Subcutaneous abdominal adipose tissue (tissue), 5 donors: ENCODE measurements at regions not wholly inside any gene's neighbourhood (a gene's known extent, or its start where the extent isn't known, plus 50 kb on each side); places are given as distances from the start of the nearest gene placed in this dataset.

Experiments used
- H3K27ac ChIP-seq: one replicate; pipeline ENCODE4 v1.7.0; 2013; ENCODE audit warnings: low read depth, mild to moderate bottlenecking, inconsistent platforms, low read length, moderate library complexity
- H3K27me3 ChIP-seq, 5 donors: one replicate each; pipeline ENCODE4 v1.7.0; 2013; ENCODE audit warnings: low read length in 5 of 5, inconsistent platforms in 1 of 5; ENCODE audit not compliant: control insufficient read depth in 5 of 5, insufficient read depth in 4 of 5
- H3K36me3 ChIP-seq, 5 donors: one replicate each; pipeline ENCODE4 v1.7.0; 2013; ENCODE audit warnings: low read length in 5 of 5; ENCODE audit not compliant: control insufficient read depth in 5 of 5, insufficient read depth in 5 of 5
- H3K4me1 ChIP-seq, 5 donors: one replicate each; pipeline ENCODE4 v1.7.0; 2013; ENCODE audit warnings: low read length in 5 of 5, mild to moderate bottlenecking in 3 of 5, moderate library complexity in 1 of 5; ENCODE audit not compliant: control insufficient read depth in 5 of 5, insufficient read depth in 5 of 5
- H3K4me3 ChIP-seq, 5 donors: one replicate each; pipeline ENCODE4 v1.7.0; 2013; ENCODE audit warnings: low read length in 5 of 5, low read depth in 1 of 5
- H3K9ac ChIP-seq, 5 donors: one replicate each; pipeline ENCODE4 v1.7.0; 2013; ENCODE audit warnings: low read length in 5 of 5, mild to moderate bottlenecking in 4 of 5, moderate library complexity in 3 of 5
- H3K9me3 ChIP-seq, 5 donors: one replicate each; pipeline ENCODE4 v1.7.0; 2013; ENCODE audit warnings: low read length in 5 of 5; ENCODE audit not compliant: control insufficient read depth in 5 of 5
- donor health status: healthy.
- donor health status: healthy.
- donor health status: healthy.
- donor health status: healthy.
- donor health status: healthy.

DNA sequence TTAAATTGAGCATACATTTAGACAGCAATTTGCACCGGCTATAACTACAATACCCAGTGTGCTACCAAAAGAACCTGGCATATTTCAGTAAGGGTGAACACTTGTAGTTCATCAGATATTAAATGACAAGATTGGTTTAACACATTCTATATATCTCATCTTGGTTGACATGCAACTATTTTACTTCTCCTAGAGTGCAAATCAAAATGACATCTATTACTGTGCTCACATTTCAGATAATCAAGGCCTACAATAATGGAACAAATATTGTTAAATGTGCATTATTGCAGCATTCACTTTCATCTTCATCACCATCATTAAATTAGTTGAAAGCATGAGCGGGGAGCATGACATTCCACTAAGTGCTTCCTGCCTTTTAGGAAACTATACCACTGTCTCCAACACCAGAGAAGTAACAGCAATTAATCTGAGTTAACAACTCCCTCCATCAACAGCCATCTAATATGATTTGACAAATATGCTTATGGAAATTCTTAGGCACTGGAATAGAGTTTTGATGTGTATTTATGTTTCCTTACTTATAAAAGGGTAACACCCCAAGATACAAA, 209.8 kb upstream of the SLIT2 start:
- Histone ChIP-seq H3K4me1 (no peaks in the 10 kb centered on the region), H3K36me3 (no peaks in the 10 kb centered on the region), H3K9me3 (no peaks in the 10 kb centered on the region), H3K27me3 (no peaks in the 10 kb centered on the region), H3K9ac (no peak overlapping the region), H3K27ac (no peak overlapping the region), H3K4me3 (no peak overlapping the region)

DNA sequence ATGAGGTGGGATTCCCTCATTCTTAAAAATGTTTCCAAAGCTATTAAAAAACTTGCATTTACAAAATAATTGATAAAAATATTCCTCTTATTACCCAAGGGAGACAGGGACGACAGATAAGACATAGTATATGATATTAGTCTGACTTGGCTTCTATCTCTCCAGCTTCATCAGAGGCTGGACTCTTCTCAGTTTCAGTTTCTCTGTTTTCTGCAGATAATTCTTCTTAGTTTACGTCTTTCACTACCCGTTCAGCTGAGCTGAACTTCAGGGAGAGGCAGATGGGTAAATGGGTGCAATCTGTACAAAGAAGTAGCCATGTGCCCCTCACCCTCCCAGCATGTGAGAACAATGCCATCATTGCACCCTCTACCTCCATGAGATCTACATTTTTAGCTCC, 214.0 kb upstream of the SLIT2 start:
- Histone ChIP-seq H3K4me1 (no peaks in the 10 kb centered on the region), H3K36me3 (no peaks in the 10 kb centered on the region), H3K9me3 (no peaks in the 10 kb centered on the region), H3K27me3 (no peaks in the 10 kb centered on the region), H3K4me3 (peak overlapping the region in 3 of 5 donors; percentile 7 to 53 (median 37)), H3K9ac (no peak overlapping the region), H3K27ac (no peak overlapping the region)

DNA sequence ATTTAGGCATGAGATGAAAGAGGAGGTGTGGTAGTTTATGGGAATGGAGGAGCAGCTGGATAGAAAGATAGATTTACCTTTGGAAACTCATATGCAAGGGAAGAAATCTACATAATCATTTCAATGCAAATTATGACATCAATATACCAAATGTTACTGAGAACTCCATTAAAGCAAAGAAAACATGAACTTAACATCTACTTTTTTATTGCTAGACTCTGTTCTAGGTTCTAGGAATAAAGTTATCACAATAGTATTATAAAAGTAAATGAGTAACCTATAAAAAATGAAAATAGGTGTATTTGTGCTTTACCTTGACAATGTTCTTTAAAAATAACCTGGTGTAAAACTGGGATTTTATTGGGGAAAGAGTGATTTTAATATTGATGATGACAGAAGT, 221.6 kb upstream of the SLIT2 start:
- no peaks in the 10 kb centered on the region for H3K9me3 ChIP-seq
- H3K36me3 ChIP-seq = no peaks in the 10 kb centered on the region
- no peaks in the 10 kb centered on the region for H3K27me3 ChIP-seq
- H3K4me3 ChIP-seq = no peak overlapping the region
- H3K4me1 ChIP-seq = no peaks in the 10 kb centered on the region
- no peak overlapping the region for H3K9ac ChIP-seq
- no peak overlapping the region for H3K27ac ChIP-seq

DNA sequence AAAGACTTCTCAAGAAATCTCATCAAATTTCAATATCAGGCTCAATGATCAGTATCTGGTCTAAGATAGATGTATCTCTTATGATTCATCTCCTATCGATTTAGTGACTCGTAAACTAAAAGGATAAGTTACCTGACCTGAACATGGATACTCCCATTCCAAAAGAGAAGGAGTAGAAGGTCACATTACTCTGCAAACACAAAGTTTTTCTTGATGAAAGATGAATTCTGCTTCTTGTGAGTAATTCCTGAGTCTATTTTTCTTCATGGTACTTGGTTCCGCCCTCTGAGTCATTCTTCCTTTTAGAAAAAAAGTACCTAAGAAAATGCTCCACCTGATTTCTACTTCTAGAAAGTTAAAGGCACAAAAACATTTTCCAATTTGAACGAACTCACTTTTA, 223.1 kb upstream of the SLIT2 start:
- Histone ChIP-seq H3K9me3 (peaks cover 0 to 4% (median 0%) of the 10 kb centered on the region in 5 donors), H3K9ac (no peak overlapping the region), H3K36me3 (no peaks in the 10 kb centered on the region), H3K27ac (no peak overlapping the region), H3K4me1 (no peaks in the 10 kb centered on the region), H3K4me3 (no peak overlapping the region), H3K27me3 (no peaks in the 10 kb centered on the region)

DNA sequence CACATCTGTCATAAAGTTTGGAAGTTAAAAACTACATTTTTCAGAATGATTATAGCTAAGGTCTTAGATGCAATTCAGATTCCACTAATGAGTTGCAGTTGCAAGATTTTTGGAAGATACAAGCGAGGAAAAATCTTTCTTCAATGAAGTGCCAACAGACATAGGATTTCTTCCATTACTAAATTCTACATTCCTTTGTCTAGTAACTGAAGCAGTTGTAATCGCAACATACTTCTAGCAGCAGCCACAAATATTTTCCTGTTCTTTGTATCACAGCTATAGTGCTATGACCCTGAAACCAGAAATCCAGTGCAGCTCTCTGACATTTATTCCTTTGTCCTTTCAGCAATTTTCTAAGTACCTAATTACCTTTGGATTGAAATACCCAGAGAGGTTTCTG, 225.2 kb upstream of the SLIT2 start:
- Histone ChIP-seq H3K27ac (no peak overlapping the region), H3K4me3 (no peak overlapping the region), H3K36me3 (no peaks in the 10 kb centered on the region), H3K4me1 (no peaks in the 10 kb centered on the region), H3K9ac (no peak overlapping the region), H3K9me3 (peaks cover 0 to 4% (median 0%) of the 10 kb centered on the region in 5 donors), H3K27me3 (no peaks in the 10 kb centered on the region)

DNA sequence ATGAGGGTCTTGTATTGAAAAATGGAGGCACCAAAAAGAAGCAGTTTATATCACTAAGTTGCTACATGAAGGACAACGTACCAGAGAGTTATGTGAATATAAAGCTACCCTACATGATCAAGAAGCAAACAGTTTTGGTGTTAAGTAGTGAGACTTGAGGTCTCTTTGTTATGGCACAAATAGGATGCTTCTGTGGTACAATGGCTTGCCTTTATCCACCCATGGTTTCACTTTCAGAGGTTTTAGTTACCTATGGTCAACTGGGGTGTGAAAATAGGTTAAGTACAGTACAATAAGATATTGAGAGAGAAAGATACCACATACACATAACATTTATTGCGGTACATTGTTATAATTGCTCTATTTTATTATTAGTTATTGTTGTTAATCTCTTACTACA, 229.2 kb upstream of the SLIT2 start:
- H3K36me3 ChIP-seq = no peaks in the 10 kb centered on the region
- H3K27ac ChIP-seq = no peak overlapping the region
- no peak overlapping the region for H3K9ac ChIP-seq
- peaks cover 0 to 4% (median 0%) of the 10 kb centered on the region in 5 donors for H3K9me3 ChIP-seq
- H3K27me3 ChIP-seq = no peaks in the 10 kb centered on the region
- H3K4me3 ChIP-seq = no peak overlapping the region
- H3K4me1 ChIP-seq = no peaks in the 10 kb centered on the region

DNA sequence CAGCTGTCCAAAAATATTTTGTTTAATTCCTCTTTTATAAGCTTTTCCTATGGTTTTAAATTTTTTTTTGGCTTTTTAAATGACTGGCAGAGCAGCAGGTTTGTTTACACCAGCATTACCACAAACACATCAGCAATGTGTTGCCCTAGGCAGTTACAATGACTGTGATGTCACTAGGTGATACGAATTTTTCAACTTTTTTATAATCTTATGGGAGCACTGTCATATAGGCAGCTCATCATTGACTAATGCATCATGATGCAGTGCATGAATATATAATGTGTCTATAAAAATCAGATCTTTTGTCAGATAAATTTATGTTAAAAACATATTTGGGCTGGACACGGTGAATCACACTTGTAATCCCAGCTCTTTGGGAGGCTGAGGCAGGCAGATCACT, 231.6 kb upstream of the SLIT2 start:
- Histone ChIP-seq H3K27ac (no peak overlapping the region), H3K36me3 (no peaks in the 10 kb centered on the region), H3K27me3 (no peaks in the 10 kb centered on the region), H3K9me3 (peaks cover 0 to 4% (median 0%) of the 10 kb centered on the region in 5 donors), H3K4me3 (no peak overlapping the region), H3K4me1 (no peaks in the 10 kb centered on the region), H3K9ac (no peak overlapping the region)

DNA sequence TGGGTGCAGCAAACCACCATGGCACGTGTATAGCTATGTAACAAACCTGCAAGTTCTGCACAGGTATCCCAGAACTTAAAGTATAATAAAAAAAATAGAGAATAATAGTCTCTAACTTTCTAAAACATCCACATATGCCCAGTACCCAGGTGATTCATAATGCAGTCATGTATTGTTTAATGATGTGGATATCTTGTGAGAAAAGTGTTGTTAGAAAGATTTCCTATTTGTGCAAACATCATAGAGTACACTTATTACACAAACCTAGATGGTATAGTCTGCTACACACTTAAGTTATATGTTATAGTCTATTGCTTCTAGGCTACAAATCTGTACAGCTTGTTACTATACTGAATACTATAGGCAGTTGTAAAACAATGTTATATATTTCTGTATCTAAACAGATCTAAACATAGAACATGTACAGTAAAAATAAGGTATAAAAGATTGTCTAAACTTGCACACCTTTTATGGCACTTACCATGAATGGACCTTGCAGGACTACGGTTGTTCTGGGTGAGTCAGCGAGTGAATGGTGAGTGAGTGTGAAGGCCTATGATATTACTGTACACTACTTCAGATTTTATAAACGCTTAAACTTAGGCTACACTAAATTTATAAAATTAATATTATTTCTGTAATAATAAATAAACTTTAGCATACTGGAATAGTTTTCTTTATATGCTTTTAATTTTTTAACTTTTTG, 232.2 kb upstream of the SLIT2 start:
- Histone ChIP-seq H3K27ac (no peak overlapping the region), H3K4me3 (no peak overlapping the region), H3K27me3 (no peaks in the 10 kb centered on the region), H3K9ac (no peak overlapping the region), H3K9me3 (peaks cover 0 to 3% (median 0%) of the 10 kb centered on the region in 5 donors), H3K36me3 (no peaks in the 10 kb centered on the region), H3K4me1 (no peaks in the 10 kb centered on the region)

DNA sequence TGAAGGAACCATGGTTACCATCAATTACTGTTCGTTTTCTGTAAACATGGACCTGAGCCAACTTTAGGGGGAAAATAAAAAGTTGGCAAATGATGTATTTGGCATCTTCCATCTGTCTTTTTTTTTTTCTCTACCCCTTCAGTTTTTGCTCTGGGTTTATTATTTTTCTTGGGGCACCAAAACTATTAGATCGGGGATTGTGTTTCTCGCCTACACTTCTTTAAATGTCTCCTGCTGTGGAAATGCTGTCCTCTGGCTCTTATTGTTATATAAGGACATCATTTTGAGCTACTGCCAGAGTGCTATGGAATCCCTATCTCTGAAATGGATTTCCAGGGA, 234.0 kb upstream of the SLIT2 start:
- Histone ChIP-seq H3K4me3 (no peak overlapping the region), H3K27ac (no peak overlapping the region), H3K27me3 (no peaks in the 10 kb centered on the region), H3K9me3 (no peaks in the 10 kb centered on the region), H3K36me3 (no peaks in the 10 kb centered on the region), H3K4me1 (no peaks in the 10 kb centered on the region), H3K9ac (no peak overlapping the region)

DNA sequence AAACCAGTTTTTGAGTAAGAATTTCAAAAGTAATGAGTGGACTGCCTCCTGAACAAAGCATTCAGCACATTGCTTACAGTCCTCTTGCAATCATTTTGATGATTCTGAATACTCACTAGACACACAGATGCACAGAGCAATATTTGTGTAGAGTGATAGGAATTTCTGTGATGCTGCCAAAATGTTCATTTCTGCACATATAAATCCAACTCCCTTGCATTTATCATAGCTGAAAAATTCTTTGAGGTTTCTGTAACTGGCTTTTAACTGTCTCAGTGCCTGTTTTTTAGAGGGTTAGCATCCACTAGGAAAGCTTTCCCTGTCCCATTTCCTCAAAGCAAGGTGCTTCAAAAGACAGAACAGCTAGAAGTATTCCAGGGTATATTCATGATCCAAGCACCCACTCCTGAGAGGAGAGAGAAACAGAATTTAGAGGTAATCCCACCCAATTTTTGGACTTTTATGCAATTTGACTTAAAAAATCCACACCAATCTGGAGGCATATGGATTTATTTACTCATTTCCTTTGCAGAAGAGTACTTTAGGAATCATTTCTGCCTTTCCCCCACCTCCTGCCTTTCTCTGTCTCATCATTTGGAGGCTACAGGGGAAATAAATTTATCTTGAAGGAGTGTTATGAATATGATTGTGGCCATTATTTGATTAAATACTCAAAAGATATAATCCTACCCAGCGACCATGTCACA, 234.5 kb upstream of the SLIT2 start:
- no peak overlapping the region for H3K9ac ChIP-seq
- H3K36me3 ChIP-seq = no peaks in the 10 kb centered on the region
- no peak overlapping the region for H3K27ac ChIP-seq
- H3K4me1 ChIP-seq = no peaks in the 10 kb centered on the region
- H3K27me3 ChIP-seq = no peaks in the 10 kb centered on the region
- no peak overlapping the region for H3K4me3 ChIP-seq
- H3K9me3 ChIP-seq = no peaks in the 10 kb centered on the region
